ENCODE measurements at regions not wholly inside any gene's neighbourhood (a gene's known extent, or its start where the extent isn't known, plus 50 kb on each side); places are given as distances from the start of the nearest gene placed in this dataset.

GRCh38 chr3:30341079-30341478, 265.3 kb upstream of the TGFBR2 start:
- DNase-seq, result no peak

DNA sequence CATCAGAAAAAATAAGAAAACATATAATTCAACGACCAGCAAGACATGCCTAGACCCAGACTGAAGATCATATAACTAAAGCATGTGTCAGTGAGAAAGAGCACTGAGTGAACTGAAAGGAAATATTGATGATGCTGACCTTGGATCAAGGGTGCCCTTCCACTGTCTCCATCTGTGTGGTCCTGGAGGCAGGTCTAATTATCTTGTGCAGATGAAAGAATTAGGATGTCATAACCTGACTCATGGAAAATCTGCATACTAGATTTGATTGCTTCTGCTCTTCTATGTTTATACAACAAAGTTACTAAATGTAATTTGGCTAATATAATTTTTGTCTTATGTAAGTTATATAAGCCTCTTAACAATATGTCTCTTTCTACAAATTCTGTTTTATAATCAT, 264.6 kb upstream of the TGFBR2 start:
- no peak for DNase-seq

DNA sequence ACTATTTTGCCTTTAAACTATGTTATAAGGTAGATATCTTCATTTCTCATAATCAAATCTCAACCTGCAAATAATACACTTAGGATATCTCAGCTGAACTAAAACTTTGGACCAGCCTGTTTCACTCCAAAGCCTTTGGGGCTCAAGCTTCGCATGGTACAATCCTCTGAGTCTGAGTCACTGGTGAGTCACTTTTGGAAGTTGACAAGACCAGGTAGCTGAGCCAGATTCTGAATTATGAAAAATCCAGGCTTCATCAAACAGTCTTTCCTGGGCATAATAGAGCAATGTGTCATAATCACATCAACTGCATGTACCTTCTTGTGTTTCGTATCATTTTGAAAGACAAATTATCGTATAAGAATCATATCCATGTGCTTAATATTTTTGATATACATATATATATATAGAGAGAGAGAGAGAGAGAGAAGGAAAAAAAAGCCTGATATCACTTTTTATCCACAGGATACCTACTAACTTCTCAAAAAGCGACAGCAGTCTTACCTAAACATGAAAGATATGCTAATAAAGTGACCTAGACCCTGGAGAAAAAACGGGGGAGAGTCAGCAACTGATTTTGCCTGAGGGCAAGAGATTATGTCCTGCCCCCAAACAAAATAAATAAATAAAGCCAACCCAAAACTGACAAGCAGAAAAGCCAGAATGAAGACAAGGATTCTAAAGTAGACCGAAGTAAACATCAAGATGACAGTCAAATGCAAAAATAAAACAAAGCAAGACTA, 263.9 kb upstream of the TGFBR2 start:
- DNase-seq, result no peak

DNA sequence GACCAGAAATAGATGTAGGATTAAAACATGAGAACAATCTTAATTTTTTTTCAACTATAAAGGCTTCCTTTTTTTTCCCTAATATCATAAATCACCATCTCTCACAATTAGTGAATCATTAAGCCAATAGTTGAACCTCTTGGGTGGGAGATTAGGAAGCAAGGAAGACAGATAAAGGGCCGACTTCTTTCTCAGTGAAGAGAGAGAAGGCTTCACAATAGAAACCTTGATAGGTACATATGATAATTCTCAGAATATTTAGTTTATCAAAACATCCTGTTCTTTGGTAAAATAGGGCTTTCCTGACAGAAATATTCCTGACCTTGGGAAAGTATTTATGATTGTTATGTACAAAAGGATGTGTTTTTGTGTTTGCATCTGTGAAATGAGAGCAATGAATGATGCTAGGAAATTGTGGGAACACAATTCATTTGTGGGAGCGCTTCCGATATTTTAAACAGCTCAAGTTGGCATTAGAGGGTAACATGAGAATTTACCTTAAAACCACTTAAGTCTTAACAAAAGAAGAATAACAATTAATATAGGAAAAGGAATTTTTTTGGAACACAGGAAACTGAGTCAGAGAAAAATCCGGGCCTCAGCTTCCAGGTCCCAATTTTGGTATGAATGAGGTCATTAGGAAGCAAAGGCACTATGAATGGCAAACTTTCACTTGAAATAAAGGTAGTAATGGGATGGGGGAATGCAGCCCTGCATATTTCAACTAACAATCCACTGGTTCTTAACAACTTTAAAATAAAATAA, 263.2 kb upstream of the TGFBR2 start:
- DNase-seq, result no peak

GRCh38 chr3:30343861-30344260, 262.5 kb upstream of the TGFBR2 start:
- DNase-seq, result no peak

- DNase-seq, result peak; percentile 18
These were observed 262.1 kb upstream of the TGFBR2 start for GRCh38 chr3:30344288-30344687.

- DNase-seq, result no peak
These were observed 259.5 kb upstream of the TGFBR2 start for GRCh38 chr3:30346933-30347320.

GRCh38 chr3:30347679-30348216, 258.7 kb upstream of the TGFBR2 start:
- no peak for DNase-seq

- DNase-seq, result no peak
These were observed 256.9 kb upstream of the TGFBR2 start for GRCh38 chr3:30349507-30349906.

DNA sequence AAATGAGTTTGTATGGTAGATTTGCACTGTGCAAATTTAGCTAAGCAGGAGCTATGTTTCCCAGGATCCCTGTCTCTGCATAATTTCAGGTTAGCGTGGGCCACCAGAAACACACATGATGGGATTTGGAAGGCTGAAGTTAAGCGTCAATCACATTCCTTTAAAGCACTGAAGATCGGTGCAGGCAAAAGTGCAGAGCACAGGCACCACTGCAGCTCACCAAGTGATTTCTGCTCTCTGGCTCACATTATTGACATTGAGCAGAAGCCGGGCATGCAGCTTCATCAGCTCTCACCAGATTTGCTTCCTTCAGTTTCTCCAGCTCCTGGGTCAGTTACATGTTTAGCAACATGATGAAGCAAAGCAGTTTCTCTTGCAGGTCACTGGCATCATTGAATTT, 256.4 kb upstream of the TGFBR2 start:
- no peak for DNase-seq

GRCh38 chr3:30350901-30351300, 255.5 kb upstream of the TGFBR2 start:
- no peak for DNase-seq

DNA sequence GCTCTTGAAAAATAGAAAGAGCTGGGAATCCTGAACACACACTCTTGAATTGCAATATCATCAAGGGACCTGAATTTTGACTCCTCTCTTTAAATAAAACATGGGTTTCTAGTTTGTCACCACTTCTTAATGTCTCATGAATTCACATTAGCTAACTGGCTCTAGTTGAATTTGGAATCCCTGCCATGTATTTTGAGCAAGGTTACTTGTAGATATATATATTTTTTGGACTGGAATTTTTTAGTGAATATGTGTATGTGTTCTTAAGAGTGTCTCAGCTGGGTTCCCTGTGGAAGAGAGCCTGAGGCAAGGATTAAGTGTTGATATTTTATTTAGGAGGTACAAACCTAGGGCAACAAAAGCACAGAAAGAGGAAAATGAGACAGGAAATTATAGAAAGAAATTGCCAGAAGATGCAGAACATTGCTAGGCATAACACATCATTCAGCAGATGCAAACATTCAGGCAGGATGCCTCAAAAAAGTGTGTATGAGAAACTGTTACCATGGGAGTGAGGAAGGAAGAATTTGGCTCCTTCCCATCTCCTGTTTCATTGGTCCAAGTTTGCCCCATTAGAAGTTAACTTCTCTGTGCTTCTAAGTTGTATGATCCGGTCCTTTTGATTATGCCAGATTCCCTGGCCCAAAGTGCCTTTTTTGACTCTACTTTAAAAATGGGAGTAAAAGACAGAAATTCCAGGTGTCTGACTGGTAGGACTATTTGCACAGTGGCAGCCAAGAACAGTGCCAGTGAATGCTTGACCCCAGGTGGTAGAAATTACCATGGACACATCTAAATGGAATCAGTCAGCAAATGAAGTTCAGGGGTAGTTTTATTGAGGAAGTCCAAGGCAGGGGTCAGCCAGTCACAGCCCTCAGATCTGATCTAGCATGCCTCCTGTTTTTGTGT, 253.7 kb upstream of the TGFBR2 start:
- DNase-seq, result no peak

DNA sequence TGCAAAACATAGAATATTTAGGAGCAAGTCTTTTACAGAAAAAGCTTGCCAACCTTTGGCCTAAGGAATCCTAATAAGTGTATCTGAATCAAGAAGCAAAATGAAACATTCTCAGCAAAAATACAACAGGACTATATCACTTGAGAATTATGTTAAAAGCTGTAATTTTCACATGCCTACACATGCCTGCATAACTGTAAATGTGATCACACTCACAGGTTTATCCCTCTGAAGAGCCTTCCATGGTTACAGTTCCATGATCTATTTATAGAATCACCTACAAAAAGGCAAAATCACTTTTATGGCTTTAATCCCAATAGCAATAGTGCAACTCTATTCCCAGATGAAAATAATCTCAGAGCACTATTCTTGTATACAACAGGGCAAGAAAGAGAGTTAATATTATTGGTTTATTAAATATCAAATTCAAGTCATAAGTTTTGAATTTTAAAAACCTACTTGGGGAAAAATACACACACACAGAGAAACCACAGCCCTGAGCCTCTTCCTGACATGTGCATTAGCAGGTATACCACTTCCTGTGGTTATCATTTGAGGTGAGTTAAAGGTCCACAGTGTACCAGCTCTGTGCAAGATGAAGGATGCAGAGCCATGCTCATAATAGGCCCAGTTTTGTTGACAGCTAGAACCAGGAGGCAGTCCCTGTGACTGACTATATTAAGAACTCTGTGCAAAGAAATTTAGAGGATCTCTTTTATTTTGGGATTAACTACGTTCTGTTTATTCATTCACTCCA, 252.5 kb upstream of the TGFBR2 start:
- DNase-seq, result no peak

GRCh38 chr3:30354513-30354912, 251.9 kb upstream of the TGFBR2 start:
- DNase-seq, result no peak

- DNase-seq, result peak; percentile 87
These were observed 251.4 kb upstream of the TGFBR2 start for GRCh38 chr3:30354972-30355371.

GRCh38 chr3:30355622-30356021, 250.8 kb upstream of the TGFBR2 start:
- no peak for DNase-seq

- DNase-seq, result no peak
These were observed 249.3 kb upstream of the TGFBR2 start for GRCh38 chr3:30356866-30357753.

DNA sequence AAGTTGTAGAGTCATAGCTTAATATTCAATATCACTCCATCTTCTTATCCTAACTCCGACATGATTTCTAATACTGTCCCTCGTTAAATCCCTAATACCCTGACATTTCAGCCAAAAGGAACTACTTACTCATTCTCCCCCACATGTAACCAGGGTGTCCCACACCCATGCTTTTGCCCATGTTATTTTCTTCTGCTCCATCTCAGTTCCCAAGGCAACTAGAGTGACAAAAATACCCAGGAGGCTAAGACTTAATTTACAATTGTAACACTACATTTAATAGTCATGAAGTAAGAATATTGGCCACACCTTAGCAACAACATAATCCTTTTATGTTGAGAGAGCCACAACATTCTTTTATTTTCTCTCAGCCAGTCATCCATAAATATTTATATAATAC, 248.5 kb upstream of the TGFBR2 start:
- DNase-seq, result no peak

- no peak for DNase-seq
These were observed 247.5 kb upstream of the TGFBR2 start for GRCh38 chr3:30358871-30359270.

- DNase-seq, result no peak
These were observed 237.4 kb upstream of the TGFBR2 start for GRCh38 chr3:30368978-30369377.

- no peak for DNase-seq
These were observed 235.6 kb upstream of the TGFBR2 start for GRCh38 chr3:30370681-30371271.

Data from NCI-H1105 treated with DMSO at 0.1 percent for 48 hours (cell line).